Suppressor macrophage treated with lipopolysaccharide for 1 hour (primary cell): ENCODE measurements at regions not wholly inside any gene's neighbourhood (a gene's known extent, or its start where the extent isn't known, plus 50 kb on each side); places are given as distances from the start of the nearest gene placed in this dataset.
"Not testable (repeated sequence)": the region's sequence is repeated elsewhere in the genome, so short reads cannot be mapped to it uniquely, and the experiment has no call there.

Experiments used
- DNase-seq, 3 donors: peaks; one replicate each; pipeline ENCODE4 v3.0.0-alpha.2; 2020 to 2022

DNA sequence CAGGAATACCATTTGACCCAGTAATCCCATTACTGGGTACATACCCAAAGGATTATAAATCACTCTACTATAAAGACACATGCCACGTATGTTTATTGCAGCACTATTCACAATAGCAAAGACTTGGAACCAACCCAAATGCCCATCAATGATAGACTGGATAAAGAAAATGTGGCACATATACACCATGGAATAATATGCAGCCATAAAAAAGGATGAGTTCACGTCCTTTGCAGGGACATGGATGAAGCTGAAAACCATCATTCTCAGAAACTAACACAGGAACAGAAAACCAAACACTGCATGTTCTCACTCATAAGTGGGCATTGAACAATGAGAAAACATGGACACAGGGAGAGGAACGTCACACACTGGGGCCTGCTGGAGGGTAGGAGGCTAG is 556.1 kb upstream of the ADGRL2 start:
- not testable (repeated sequence) for DNase-seq

- no peak for DNase-seq
Observed at GRCh38 chr1:81242103-81242502, 558.6 kb upstream of the ADGRL2 start.

- DNase-seq: no peak
Observed at GRCh38 chr1:81238129-81238528, 562.6 kb upstream of the ADGRL2 start.

- peak in 1 of 3 donors; percentile 7 for DNase-seq
Observed at GRCh38 chr1:81237473-81238089, 563.2 kb upstream of the ADGRL2 start.

DNA sequence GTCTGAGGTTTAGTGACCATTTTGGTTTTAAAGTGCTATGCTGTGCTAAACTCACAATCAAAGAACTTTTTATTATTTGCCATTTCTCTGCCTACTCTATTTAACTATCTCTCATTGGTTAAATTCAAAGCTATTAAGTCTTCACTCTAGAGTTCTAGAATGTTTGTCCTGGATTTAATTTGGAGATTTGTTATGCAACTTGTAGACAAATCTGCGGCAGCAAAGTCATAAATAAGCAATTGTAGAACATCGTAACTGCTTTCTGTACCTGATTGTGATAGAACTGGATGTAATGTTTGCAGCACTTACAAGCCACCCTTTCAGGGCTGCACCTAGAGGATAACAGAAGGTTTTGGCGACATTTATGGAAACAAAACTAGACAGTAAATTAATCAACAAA is 566.5 kb upstream of the ADGRL2 start:
- no peak for DNase-seq

DNA sequence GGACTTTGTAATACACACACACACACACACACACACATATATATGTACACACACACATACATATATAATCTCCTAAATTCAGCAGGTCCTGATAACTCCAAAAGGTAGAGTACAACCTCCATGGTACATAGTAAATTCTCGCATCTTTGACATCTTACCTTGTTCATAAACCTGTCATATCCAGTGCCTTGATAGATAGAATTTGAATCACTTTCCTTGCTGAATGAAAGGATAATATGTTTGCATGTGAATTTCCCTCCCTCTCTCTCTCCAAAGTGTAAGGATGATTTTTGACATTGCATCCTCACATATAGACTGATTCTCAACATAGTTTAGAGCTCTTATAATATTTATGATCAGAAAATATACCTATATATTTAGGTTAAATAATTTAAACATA is 567.1 kb upstream of the ADGRL2 start:
- no peak for DNase-seq

DNA sequence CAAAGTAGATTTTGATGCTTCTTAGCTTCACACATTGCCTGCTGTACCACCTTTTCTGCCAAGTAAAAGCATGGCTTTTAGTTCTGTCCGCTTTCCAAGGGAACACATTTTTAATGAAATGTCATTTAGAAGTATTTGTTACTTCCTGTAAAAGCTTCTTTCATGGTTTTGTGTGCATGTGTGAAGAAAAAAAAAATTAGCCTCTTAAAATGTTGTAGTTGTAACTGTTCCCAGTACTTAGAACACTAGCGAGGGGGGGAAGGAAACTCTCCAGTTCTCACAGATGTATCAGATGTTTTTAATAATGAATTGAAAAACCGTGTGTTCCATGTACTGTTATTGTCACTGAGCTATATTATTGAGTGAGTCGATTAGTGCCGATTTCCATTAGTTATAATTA is 568.3 kb upstream of the ADGRL2 start:
- no peak for DNase-seq

DNA sequence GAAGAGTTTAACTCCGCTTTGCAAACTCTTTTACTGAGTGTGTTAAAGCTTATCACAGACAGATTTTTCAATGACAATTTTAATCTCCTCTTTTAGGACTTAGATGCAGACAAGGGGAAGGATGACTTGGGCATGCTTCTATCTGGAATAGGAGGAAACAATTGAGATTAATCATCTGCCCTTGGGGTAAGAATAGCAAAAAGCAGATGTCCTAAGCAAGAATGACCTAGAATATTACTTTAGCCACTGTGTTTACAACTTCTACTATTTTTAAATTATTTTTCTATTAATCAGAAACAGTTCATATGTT is 569.0 kb upstream of the ADGRL2 start:
- no peak for DNase-seq

DNA sequence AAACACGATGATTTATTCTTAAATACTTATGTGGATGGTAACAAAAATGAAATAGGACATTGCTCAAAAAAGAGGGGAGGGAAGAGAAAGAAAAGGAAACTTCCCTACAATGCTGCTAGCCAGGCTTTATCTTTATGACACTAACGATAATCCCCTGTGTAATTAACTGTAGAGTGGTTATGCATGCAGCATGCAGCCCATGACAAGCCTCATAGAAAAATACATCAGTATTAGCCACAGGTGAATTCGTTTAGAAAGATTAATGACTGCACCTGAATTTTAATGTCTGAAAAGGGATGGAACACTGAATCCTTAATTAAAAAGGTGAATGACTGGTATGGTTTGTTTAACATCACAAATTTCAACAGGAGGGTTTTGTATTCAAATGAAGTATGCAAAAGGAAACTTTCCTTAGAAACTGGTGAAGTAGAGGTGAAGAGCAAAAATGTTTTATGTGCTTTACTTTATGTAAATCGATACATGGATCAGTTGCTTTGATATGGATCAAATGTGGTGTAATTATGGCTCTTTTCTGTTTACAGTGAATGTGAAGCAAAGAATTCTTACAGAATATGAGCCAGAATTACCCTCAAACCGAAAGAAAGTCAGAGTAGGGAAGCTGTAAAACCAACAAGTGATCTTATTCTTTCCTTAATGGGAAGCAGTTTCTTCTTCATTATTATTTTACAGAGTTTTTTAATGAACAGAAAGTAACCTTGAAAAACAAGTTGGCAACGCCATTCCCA is 569.6 kb upstream of the ADGRL2 start:
- DNase-seq: no peak

GRCh38 chr1:81228926-81229325 is 571.8 kb upstream of the ADGRL2 start:
- no peak for DNase-seq

GRCh38 chr1:81226603-81226928 is 574.2 kb upstream of the ADGRL2 start:
- DNase-seq: no peak

DNA sequence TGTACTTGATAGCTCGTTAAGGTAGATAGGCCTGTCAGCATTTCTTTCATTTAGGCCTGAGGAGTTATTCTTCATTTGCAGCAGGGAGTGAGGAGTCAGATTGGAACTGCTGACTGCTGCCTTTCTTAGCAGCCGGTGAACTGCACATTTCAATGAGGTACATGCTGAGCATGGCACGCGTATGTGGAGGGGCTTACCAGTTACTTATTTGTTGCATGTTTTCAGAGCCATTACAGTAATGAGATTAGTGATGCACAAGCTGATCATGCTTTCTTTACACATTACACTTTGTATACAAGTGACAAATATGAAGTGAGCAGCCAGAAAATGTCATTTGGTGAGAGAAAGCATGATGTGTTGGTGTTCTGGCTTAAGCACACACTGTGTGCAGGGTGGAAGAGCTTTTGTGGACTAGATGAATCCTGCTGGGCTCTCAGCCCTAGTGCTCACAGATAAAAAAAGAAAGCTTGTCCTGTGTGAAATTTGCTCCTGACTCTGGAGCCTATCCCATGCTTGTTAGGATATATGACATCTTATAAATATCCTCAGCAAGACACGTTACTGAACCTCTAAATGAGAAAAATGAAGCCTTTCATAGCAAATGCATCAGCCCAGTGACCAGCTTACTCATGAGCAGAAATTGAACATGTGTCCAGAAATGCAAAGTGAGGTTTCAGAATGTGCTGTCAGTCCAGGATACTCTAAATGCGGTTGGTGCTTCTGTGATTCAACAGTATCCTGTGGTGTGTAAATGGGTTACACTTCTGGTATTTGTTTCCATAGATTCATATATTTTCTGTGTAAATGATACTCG is 574.7 kb upstream of the ADGRL2 start:
- no peak for DNase-seq

- DNase-seq: no peak
Observed at GRCh38 chr1:81224222-81224621, 576.5 kb upstream of the ADGRL2 start.

DNA sequence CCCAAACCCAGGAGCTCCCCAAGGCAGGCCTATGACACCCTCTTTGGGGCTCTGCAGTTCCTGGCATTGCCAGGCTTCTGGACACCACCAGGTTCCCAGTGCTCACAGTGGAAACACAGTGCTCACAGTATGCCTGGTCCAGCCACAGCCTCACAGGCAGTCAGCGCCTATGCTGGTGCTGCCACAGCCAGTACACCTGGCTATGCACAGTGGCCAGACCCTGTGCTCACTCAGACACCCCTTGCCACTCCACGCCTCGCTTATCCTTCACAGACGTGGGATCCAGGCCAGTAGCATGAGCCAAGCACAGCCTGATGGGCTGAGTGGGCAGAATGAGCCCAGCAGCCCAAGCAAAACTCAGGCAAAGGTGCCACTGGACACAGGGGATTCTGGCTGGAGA is 579.2 kb upstream of the ADGRL2 start:
- DNase-seq: no peak

GRCh38 chr1:81220614-81221071 is 580.1 kb upstream of the ADGRL2 start:
- DNase-seq: no peak

GRCh38 chr1:81217058-81217457 is 583.7 kb upstream of the ADGRL2 start:
- no peak for DNase-seq

GRCh38 chr1:81213279-81213678 is 587.5 kb upstream of the ADGRL2 start:
- peak in 2 of 3 donors; percentile 7 to 33 for DNase-seq

- peak in 2 of 3 donors; percentile 12 to 31 for DNase-seq
Observed at GRCh38 chr1:81209461-81209860, 591.3 kb upstream of the ADGRL2 start.

DNA sequence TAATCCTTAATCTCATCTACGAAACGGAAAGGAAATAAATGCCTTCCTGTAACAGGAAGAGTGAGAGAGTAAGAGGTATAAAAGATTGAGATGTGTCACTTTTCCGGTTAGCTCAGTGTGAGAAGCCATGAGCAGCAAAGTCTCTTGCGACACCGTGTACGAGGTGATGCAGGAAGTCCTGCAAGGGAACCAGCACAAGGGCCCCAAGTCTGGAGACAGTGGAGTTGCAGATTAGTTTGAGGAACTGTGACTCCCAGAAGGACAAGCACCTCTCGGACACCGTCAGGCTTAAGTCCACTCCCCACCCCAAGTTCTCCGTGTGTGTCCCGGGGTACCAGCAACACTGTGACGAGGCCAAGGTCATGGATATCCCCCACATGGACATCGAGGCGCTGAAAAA is 592.3 kb upstream of the ADGRL2 start:
- DNase-seq: peak; percentile 52 to 68 (median 57)

- DNase-seq: no peak
Observed at GRCh38 chr1:81205956-81206355, 594.8 kb upstream of the ADGRL2 start.

DNA sequence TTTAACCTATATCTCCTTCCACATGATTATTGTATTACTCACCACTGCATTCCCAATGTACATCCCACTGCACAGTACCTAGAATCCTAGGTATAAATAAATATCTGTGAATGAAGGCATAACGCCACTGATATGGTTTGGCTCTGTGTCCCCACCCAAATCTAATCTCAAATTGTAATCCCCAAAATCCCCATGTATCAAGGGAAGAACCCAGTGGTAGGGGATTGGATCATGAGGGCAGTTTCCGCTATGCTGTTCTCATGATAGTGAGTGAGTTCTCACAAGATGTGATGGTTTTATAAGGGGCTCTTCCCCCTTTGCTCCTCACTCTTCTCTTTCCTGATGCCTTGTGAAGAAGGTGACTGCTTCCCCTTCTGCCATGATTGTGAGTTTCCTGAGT is 599.0 kb upstream of the ADGRL2 start:
- no peak for DNase-seq

GRCh38 chr1:81197591-81197990 is 603.1 kb upstream of the ADGRL2 start:
- DNase-seq: no peak

DNA sequence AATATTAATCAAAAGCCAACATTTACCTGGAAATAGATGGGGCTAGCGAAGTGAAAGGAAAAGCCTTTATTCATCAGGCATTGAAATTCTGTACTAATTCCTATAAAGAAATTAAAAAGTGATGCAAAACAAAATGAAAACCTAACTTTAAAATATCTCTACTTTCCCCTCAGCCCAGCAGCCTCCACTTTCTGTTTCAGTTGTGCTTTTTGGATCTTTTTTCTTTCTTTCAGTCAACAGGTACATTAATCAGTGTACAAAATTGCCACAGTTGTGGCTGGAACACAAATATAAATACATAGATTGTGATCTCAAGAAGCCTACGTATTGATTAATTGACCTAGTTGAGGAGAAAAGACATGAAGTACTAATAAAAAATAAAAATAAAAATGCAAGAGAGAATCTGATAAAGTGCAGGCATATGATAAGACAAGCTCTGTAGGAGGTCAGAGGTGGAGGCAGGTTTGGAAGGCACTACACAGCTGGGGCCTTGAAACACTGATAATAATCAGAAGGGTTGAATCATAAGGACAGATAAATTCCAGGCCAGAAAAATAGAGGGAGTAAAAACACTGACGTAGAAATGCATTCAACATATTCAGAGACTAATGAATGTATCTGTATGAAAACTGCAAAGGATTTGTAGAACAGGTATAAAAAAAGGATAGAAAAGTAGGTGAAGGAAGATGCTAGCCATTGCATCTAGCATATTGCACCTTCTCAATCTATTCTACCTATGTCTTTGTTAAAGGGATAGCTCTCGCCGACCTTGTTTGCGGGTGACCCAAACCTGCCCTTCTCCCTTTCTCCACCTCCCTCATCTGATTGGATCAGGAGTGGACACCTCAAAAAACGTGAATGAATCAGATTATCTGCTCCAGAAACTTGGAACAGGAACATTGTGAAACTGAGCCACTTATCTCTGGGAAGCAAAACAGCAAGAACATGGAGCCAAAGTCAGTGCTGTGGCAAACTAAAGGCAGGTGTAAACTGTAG is 607.8 kb upstream of the ADGRL2 start:
- no peak for DNase-seq
